OCI-LY7 (cell line): ENCODE measurements at regions not wholly inside any gene's neighbourhood (a gene's known extent, or its start where the extent isn't known, plus 50 kb on each side); places are given as distances from the start of the nearest gene placed in this dataset.

Experiments used
- EZH2phosphoT487 ChIP-seq: fragments of 200-600 bp; sonication (generic); IDR thresholded peaks from 2 replicates; pipeline ENCODE4 v1.6.1; 2018; ENCODE audit warnings: low read depth, borderline replicate concordance, mild to moderate bottlenecking, mixed run types, antibody characterized with exemption, low read length, moderate library complexity, mixed read lengths
- TF ChIP-seq, protein P1 (sequence below): fragments of 200-600 bp; sonication (generic); conservative IDR thresholded peaks from 2 replicates; pipeline ENCODE4 v1.5.1; 2014; ENCODE audit warnings: mild to moderate bottlenecking, antibody characterized with exemption, low read length, moderate library complexity, mixed read lengths

DNA sequence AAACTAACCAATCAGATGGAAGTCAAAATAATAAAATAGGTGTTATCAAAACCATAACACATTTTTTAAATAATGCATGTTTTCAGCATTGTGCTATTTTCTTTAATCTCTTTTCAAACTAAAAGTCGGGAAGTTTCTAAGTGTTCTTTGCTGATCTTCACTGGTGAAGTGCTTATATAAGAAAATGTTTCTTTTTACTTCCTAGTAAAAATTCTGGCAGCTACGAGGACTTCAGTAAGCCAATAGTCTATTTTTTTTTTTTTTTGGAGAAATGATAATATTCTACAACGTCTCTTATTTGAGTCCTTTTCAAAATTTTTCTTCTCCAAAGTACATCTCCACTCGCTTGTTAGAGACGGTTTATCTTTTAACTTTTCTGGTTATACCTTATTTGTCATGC, 448.0 kb downstream of the SLC6A15 start:
- TF ChIP-seq, protein P1, sequence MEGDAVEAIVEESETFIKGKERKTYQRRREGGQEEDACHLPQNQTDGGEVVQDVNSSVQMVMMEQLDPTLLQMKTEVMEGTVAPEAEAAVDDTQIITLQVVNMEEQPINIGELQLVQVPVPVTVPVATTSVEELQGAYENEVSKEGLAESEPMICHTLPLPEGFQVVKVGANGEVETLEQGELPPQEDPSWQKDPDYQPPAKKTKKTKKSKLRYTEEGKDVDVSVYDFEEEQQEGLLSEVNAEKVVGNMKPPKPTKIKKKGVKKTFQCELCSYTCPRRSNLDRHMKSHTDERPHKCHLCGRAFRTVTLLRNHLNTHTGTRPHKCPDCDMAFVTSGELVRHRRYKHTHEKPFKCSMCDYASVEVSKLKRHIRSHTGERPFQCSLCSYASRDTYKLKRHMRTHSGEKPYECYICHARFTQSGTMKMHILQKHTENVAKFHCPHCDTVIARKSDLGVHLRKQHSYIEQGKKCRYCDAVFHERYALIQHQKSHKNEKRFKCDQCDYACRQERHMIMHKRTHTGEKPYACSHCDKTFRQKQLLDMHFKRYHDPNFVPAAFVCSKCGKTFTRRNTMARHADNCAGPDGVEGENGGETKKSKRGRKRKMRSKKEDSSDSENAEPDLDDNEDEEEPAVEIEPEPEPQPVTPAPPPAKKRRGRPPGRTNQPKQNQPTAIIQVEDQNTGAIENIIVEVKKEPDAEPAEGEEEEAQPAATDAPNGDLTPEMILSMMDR = no peak
- TF ChIP-seq EZH2phosphoT487 = no peak
